ENCODE measurements at regions not wholly inside any gene's neighbourhood (a gene's known extent, or its start where the extent isn't known, plus 50 kb on each side); places are given as distances from the start of the nearest gene placed in this dataset.

DNA sequence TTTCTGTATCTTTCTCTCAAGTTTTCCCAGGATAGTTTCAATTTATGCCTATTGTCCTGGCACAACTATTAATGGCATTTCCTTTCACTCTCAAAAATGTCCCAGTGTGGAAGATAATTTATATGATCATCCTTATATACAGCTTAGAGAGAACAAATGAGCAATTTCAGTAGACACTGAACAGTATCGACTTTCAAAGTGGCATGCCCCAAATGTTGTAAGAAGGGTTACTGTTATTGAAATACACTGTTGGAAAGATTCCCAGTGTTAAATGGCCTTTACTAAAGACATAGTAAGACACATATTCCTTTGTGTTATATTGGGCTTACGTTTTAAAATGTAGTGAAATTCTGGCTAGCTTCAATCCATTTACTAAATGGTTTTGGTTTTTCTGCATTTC, 202.3 kb upstream of the CDKN3 start:
- DNase-seq (ENCODE audit: low spot score): no peak
- TF ChIP-seq CTCF (IDR thresholded peaks at IDR 0.05; ENCODE audit: extremely low read depth, missing control alignments): no peak

GRCh38 chr14:54197369-54197768, 199.4 kb upstream of the CDKN3 start:
- no peak for DNase-seq (ENCODE audit: low spot score)
- no peak for TF ChIP-seq CTCF (IDR thresholded peaks at IDR 0.05; ENCODE audit: extremely low read depth, missing control alignments)

DNA sequence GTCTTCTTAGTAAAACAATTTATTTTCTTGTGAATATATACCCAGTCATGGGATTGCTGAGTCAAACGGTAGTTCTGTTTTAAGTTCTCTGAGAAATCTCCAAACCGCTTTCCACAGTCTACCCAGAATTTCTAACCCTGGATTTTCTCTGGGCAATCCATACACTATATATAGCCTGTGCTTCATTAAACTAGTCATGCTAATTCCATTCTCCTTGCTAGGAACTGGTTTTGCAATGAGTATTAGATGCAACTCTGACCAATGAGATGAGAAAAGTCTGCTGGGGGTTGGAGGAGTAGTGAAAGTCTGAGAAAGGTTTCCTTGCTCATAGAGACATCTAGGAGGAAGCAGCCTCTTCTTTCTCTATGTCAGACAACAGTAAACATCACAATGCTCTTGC, 196.1 kb upstream of the CDKN3 start:
- no peak for DNase-seq (ENCODE audit: low spot score)
- no peak for TF ChIP-seq CTCF (IDR thresholded peaks at IDR 0.05; ENCODE audit: extremely low read depth, missing control alignments)

DNA sequence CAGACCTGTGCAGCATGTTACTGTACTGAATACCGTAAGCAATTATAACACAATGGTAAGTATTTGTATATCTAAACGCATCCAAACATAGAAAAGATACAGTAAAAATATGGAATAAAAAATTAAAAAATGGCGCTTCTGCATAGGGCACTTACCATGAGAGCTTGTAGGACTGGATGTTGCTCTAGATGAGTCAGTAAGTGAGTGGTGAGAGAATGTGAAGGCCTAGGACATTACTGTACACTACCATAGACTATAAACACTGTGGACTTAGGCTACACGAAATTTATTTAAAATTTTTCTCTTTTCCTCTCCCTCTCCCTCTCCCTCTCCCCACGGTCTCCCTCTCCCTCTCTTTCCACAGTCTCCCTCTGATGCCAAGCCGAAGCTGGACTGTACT, 194.5 kb upstream of the CDKN3 start:
- no peak for TF ChIP-seq CTCF (IDR thresholded peaks at IDR 0.05; ENCODE audit: extremely low read depth, missing control alignments)
- no peak for DNase-seq (ENCODE audit: low spot score)

- no peak for TF ChIP-seq CTCF (IDR thresholded peaks at IDR 0.05; ENCODE audit: extremely low read depth, missing control alignments)
- no peak for DNase-seq (ENCODE audit: low spot score)
Measured at GRCh38 chr14:54206516-54206915, 190.3 kb upstream of the CDKN3 start.

DNA sequence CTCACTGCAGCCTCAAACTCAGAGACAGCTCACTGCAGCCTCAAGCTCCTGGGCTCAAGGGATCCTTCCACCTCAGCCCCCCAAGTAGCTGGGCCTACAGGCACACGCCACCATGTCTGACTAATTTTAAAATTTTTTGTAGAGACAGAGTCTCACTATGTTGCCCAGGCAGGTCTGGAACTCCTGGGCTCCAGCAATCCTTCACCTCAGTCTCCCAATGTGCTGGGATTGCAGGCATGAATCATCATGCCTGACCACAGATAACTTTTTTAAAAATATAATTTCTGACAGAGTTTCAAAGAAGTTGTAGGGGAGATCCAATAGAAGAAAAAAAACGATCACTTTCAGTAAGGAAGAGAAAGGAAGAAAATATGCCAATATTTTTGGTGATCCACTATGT, 189.7 kb upstream of the CDKN3 start:
- no peak for DNase-seq (ENCODE audit: low spot score)

More for the DNA sequence above, 189.7 kb upstream of the CDKN3 start:
- TF ChIP-seq CTCF (IDR thresholded peaks at IDR 0.05; ENCODE audit: extremely low read depth, missing control alignments): no peak
